Lower leg skin (tissue), 4 donors: ENCODE measurements at regions not wholly inside any gene's neighbourhood (a gene's known extent, or its start where the extent isn't known, plus 50 kb on each side); places are given as distances from the start of the nearest gene placed in this dataset.

Experiments used
- DNase-seq, 2 donors: peaks; one replicate each; pipeline ENCODE4 v3.0.0-alpha.2; 2019; ENCODE audit warnings: low spot score in 2 of 2
- H3K4me3 ChIP-seq: fragments of 200-600 bp; sonication (generic); 2 replicates; pipeline ENCODE4 v1.5.1; 2017; ENCODE audit warnings: mild to moderate bottlenecking, low read depth; ENCODE audit not compliant: poor library complexity, severe bottlenecking
- POLR2A ChIP-seq, 2 donors: fragments of 450-650 bp; IDR thresholded peaks; one replicate each; pipeline ENCODE4 v1.6.1; 2016 to 2017; ENCODE audit warnings: antibody characterized with exemption in 2 of 2, mild to moderate bottlenecking in 1 of 2, moderate library complexity in 1 of 2
- WGBS, 2 donors: methylation state at CpG; one replicate each; pipeline ENCODE4 v1.1.5; 2018; 5-methylcytosine and 5-hydroxymethylcytosine counted together
- intact Hi-C: fragments of 100-400 bp; cut with DNase I; formaldehyde crosslinking; loops from one replicate; pipeline ENCODE4 v1.15.0; 2023; ENCODE audit warnings: low total_unique reads
- TF ChIP-seq, protein P1 (sequence below), 3 donors: fragments of 450-650 bp; IDR thresholded peaks; one replicate each; pipeline ENCODE4 v1.5.1; 2016; ENCODE audit warnings: antibody characterized with exemption in 3 of 3, mild to moderate bottlenecking in 3 of 3, moderate library complexity in 2 of 3

DNA sequence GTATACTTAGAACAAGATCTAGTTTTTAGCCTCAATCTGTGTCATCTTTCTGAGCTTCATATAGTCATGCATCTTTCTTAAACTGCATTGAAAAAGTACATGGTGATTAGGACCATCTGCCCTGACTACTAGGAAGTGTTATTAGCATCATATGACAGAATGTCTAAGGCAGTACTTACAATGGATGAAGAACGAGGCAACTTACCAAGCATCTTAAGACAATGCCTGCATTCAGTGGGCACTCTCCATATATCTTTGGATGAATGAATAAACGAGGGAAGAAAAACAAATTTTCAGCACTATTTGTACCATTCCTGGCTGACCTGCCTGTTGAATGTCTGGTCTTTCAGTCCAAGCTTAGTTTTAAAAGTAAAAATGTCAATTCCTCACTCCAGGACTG is 185.4 kb upstream of the EPHA3 start:
- 58 to 63% methylated on average over 2 of the region's 2 CpGs for WGBS, 2 donors
- no peak overlapping the region for H3K4me3 ChIP-seq
- DNase-seq: no peak
- intact Hi-C loops: no loop called here
- TF ChIP-seq, protein P1, sequence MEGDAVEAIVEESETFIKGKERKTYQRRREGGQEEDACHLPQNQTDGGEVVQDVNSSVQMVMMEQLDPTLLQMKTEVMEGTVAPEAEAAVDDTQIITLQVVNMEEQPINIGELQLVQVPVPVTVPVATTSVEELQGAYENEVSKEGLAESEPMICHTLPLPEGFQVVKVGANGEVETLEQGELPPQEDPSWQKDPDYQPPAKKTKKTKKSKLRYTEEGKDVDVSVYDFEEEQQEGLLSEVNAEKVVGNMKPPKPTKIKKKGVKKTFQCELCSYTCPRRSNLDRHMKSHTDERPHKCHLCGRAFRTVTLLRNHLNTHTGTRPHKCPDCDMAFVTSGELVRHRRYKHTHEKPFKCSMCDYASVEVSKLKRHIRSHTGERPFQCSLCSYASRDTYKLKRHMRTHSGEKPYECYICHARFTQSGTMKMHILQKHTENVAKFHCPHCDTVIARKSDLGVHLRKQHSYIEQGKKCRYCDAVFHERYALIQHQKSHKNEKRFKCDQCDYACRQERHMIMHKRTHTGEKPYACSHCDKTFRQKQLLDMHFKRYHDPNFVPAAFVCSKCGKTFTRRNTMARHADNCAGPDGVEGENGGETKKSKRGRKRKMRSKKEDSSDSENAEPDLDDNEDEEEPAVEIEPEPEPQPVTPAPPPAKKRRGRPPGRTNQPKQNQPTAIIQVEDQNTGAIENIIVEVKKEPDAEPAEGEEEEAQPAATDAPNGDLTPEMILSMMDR (IDR thresholded peaks at IDR 0.05): no peak
- TF ChIP-seq POLR2A (IDR thresholded peaks at IDR 0.05): no peak

DNA sequence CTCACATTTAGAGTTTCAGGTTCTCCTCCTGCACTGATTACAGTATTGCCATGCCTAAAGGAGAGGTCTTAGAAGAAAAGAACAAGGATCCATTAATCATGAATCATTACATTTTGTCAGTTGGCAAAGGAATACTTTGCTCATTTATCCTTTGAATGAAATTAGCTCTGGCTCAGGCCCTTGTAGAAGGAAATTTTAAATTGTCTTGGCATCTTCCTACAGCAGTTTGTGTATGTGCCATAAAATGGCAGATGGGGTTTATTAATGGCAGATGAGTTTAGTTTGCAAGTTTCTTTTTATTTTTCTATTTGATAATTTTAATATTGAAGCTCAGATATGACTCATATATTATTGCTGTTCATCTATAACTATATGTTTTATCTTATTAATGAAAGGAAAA is 181.2 kb upstream of the EPHA3 start:
- intact Hi-C loops: no loop called here
- TF ChIP-seq, protein P1 (IDR thresholded peaks at IDR 0.05): no peak
- no peak for TF ChIP-seq POLR2A (IDR thresholded peaks at IDR 0.05)
- DNase-seq: no peak
- no peak overlapping the region for H3K4me3 ChIP-seq

DNA sequence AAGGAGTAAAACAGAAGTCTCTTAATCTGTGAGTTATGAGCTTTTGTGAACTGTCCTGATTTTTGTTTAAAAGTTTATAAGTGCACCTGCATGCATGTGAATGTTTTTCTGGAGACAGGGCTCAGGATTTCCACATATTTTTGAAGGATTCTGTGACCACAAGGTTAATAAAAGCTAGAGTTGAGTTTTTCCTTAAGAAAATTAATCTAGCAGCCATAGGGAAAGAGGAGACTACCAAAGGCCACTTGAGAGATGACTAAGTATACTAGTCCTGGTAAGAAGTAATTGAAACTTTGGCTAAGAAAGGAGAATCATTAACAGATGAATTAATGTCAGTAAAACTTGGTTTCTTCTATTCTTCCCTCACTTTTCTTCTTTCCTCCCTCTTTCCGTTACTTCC is 176.8 kb upstream of the EPHA3 start:
- TF ChIP-seq, protein P1 (IDR thresholded peaks at IDR 0.05): no peak
- TF ChIP-seq POLR2A (IDR thresholded peaks at IDR 0.05): no peak
- DNase-seq: no peak
- no peak overlapping the region for H3K4me3 ChIP-seq
- 79 to 89% methylated on average over 1 of the region's 1 CpG for WGBS, 2 donors
- intact Hi-C loops: no loop called here

DNA sequence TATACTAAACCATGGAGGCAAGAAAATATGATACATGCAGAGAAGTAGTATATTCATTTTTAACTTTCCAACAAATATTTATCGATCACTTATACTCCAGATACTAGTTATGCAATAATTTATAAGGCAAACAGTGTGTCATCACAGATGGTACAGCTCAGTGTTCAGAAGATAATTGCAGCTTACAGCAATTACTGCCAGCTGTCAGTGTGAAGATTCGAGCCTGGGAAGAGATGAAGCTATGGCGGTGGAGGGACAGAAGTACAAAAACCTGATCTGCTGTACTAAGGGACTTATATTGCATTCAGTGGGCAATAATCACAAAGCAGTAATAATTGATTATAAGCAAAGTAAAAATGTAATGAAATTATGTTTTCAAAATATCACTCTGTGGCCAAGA is 170.6 kb upstream of the EPHA3 start:
- no peak overlapping the region for H3K4me3 ChIP-seq
- TF ChIP-seq, protein P1 (IDR thresholded peaks at IDR 0.05): no peak
- no peak for TF ChIP-seq POLR2A (IDR thresholded peaks at IDR 0.05)
- 67 to 70% methylated on average over 3 of the region's 3 CpGs for WGBS, 2 donors
- no peak for DNase-seq
- intact Hi-C loops: no loop called here

DNA sequence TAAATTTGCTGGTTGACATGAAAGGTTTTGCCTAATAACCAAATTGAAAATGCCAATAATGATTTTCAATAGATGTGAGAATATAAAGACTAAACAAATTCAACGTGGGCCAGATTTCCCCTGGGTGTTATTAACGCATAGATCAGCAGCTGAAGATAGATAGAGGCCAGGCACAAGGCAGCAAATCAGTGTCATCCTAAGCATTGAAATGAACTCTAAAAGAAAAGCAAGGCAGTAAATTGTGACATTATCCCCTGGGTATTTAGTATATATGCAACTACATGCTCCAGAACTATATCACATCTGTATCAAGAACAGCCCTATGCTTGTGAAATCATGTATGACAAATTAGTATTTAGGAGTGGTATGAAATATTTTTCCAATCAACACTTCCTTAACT is 167.1 kb upstream of the EPHA3 start:
- TF ChIP-seq POLR2A (IDR thresholded peaks at IDR 0.05): no peak
- TF ChIP-seq, protein P1 (IDR thresholded peaks at IDR 0.05): no peak
- no peak for DNase-seq
- 32 to 43% methylated on average over 2 of the region's 2 CpGs for WGBS, 2 donors
- intact Hi-C loops: no loop called here
- no peak overlapping the region for H3K4me3 ChIP-seq

DNA sequence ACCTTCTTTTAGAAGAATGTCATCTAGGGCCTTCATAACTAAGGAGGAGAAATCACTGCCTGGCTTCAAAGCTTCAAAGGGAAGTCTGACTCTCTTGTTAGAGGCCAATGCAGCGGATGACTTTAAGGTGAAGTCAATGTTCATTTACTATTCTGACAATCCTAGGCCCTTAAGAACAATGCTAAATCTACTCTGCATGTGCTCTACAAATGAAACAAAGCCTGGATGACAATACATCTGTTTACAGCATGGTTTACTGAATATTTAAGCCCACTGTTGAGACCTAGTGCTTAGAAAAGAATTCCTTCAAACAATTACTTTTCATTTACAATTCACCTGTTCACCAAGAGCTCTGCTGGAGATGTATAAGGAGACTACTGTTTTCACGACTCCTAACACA is 160.4 kb upstream of the EPHA3 start:
- intact Hi-C loops: no loop called here
- WGBS, 2 donors: 86 to 89% methylated on average over 2 of the region's 2 CpGs

More for the DNA sequence above, 160.4 kb upstream of the EPHA3 start:
- DNase-seq: no peak
- TF ChIP-seq, protein P1 (IDR thresholded peaks at IDR 0.05): no peak
- TF ChIP-seq POLR2A (IDR thresholded peaks at IDR 0.05): no peak
- no peak overlapping the region for H3K4me3 ChIP-seq
